ENCODE measurements at regions not wholly inside any gene's neighbourhood (a gene's known extent, or its start where the extent isn't known, plus 50 kb on each side); places are given as distances from the start of the nearest gene placed in this dataset.

GRCh38 chr20:56995635-56996075 lies 270.8 kb downstream of the BMP7 start:
- DNase-seq, result peak in 1 of 2 donors; percentile 28
- intact Hi-C loops (cut with DNase I, micrococcal nuclease), result no loop called here
- no peak for ATAC-seq

- intact Hi-C loops (cut with DNase I, micrococcal nuclease), result no loop called here
- no peak for DNase-seq
- no peak for ATAC-seq
These were observed 269.9 kb downstream of the BMP7 start for GRCh38 chr20:56996533-56996932.

- no peak for ATAC-seq
- intact Hi-C loops (cut with DNase I, micrococcal nuclease), result no loop called here
- DNase-seq, result no peak
These were observed 268.0 kb downstream of the BMP7 start for GRCh38 chr20:56998438-56998837.

- ATAC-seq (no peak), DNase-seq (no peak)
- intact Hi-C loops (cut with DNase I, micrococcal nuclease), result no loop called here
These were observed 265.9 kb downstream of the BMP7 start for GRCh38 chr20:57000441-57000968.

GRCh38 chr20:57001126-57001767 lies 265.2 kb downstream of the BMP7 start:
- DNase-seq (no peak), ATAC-seq (no peak)
- intact Hi-C loops (cut with DNase I, micrococcal nuclease), result no loop called here

- intact Hi-C loops (cut with DNase I, micrococcal nuclease), result no loop called here
- DNase-seq (no peak), ATAC-seq (no peak)
These were observed 264.3 kb downstream of the BMP7 start for GRCh38 chr20:57002066-57002570.

GRCh38 chr20:57003012-57003411 lies 263.4 kb downstream of the BMP7 start:
- intact Hi-C loops (cut with DNase I, micrococcal nuclease), result no loop called here
- no peak for ATAC-seq

GRCh38 chr20:57004416-57004815 lies 262.0 kb downstream of the BMP7 start:
- intact Hi-C loops (cut with DNase I, micrococcal nuclease), result no loop called here
- ATAC-seq, result no peak
- DNase-seq, result no peak

More at GRCh38 chr20:57003012-57003411, 263.4 kb downstream of the BMP7 start:
- no peak for DNase-seq

GRCh38 chr20:57004951-57005933 lies 261.2 kb downstream of the BMP7 start:
- DNase-seq, result no peak
- intact Hi-C loops (cut with DNase I, micrococcal nuclease), result no loop called here
- no peak for ATAC-seq

GRCh38 chr20:57006411-57007170 lies 259.9 kb downstream of the BMP7 start:
- intact Hi-C loops (cut with DNase I, micrococcal nuclease), result no loop called here
- ATAC-seq, result no peak
- no peak for DNase-seq

GRCh38 chr20:57007171-57007540 lies 259.3 kb downstream of the BMP7 start:
- ATAC-seq, result no peak
- intact Hi-C loops (cut with DNase I, micrococcal nuclease), result no loop called here

GRCh38 chr20:57008217-57008616 lies 258.2 kb downstream of the BMP7 start:
- intact Hi-C loops (cut with DNase I, micrococcal nuclease), result no loop called here
- ATAC-seq, result no peak

More at GRCh38 chr20:57007171-57007540, 259.3 kb downstream of the BMP7 start:
- DNase-seq, result no peak

GRCh38 chr20:57009355-57009754 lies 257.1 kb downstream of the BMP7 start:
- DNase-seq, result no peak
- no peak for ATAC-seq
- intact Hi-C loops (cut with DNase I, micrococcal nuclease), result no loop called here

More at GRCh38 chr20:57008217-57008616, 258.2 kb downstream of the BMP7 start:
- DNase-seq, result no peak

GRCh38 chr20:57009775-57010174 lies 256.7 kb downstream of the BMP7 start:
- intact Hi-C loops (cut with DNase I, micrococcal nuclease), result no loop called here
- ATAC-seq (no peak), DNase-seq (no peak)

- ATAC-seq (no peak), DNase-seq (no peak)
- intact Hi-C loops (cut with DNase I, micrococcal nuclease), result no loop called here
These were observed 253.8 kb downstream of the BMP7 start for GRCh38 chr20:57012691-57013090.

GRCh38 chr20:57013217-57013616 lies 253.2 kb downstream of the BMP7 start:
- intact Hi-C loops (cut with DNase I, micrococcal nuclease), result no loop called here
- DNase-seq, result no peak
- ATAC-seq, result no peak

- ATAC-seq (peak; percentile 36), DNase-seq (peak in 1 of 2 donors; percentile 21)
- intact Hi-C loops (cut with DNase I, micrococcal nuclease), result no loop called here
These were observed 252.7 kb downstream of the BMP7 start for GRCh38 chr20:57013741-57014140.

- DNase-seq (no peak), ATAC-seq (no peak)
- intact Hi-C loops (cut with DNase I, micrococcal nuclease), result no loop called here
These were observed 246.1 kb downstream of the BMP7 start for GRCh38 chr20:57020364-57020763.

GRCh38 chr20:57022306-57022705 lies 244.1 kb downstream of the BMP7 start:
- DNase-seq, result no peak
- ATAC-seq, result no peak
- intact Hi-C loops (cut with DNase I, micrococcal nuclease), result no loop called here

Measured in left colon (tissue), 2 donors.